Spinal cord (tissue), 9 donors: ENCODE measurements at regions not wholly inside any gene's neighbourhood (a gene's known extent, or its start where the extent isn't known, plus 50 kb on each side); places are given as distances from the start of the nearest gene placed in this dataset.
"Not testable (repeated sequence)": the region's sequence is repeated elsewhere in the genome, so short reads cannot be mapped to it uniquely, and the experiment has no call there.

Experiments
- DNase-seq, 6 donors: peaks; one replicate each; pipeline versions ENCODE4 v3.0.0 to v3.0.0-alpha.2; 2013 to 2015; ENCODE audit warnings: low spot score in 6 of 6, low read depth in 4 of 6
- H3K27ac ChIP-seq: one replicate; pipeline ENCODE4 v1.5.1; 2013; ENCODE audit warnings: low read depth, low read length, control low read depth
- H3K27me3 ChIP-seq: one replicate; pipeline ENCODE4 v1.6.1; 2013; ENCODE audit warnings: low read length; ENCODE audit not compliant: control insufficient read depth, insufficient read depth
- H3K36me3 ChIP-seq: one replicate; pipeline ENCODE4 v1.6.1; 2013; ENCODE audit warnings: low read length; ENCODE audit not compliant: control insufficient read depth, insufficient read depth
- H3K4me1 ChIP-seq: one replicate; pipeline ENCODE4 v1.6.1; 2013; ENCODE audit warnings: low read length; ENCODE audit not compliant: control insufficient read depth, insufficient read depth
- H3K4me3 ChIP-seq: one replicate; pipeline ENCODE4 v1.5.1; 2013; ENCODE audit warnings: low read depth, low read length, control low read depth
- H3K9me3 ChIP-seq: one replicate; pipeline ENCODE4 v1.6.1; 2013; ENCODE audit warnings: low read length; ENCODE audit not compliant: control insufficient read depth, insufficient read depth
- WGBS: methylation state at CpG from one replicate; pipeline ENCODE4 v1.1.5; 2013; ENCODE audit warnings: missing lambda C conversion rate; ENCODE audit not compliant: insufficient coverage; 5-methylcytosine and 5-hydroxymethylcytosine counted together
- donor health status: healthy.

- H3K27ac ChIP-seq, H3K4me3 ChIP-seq, H3K36me3 ChIP-seq, H3K9me3 ChIP-seq, DNase-seq, H3K4me1 ChIP-seq, H3K27me3 ChIP-seq: not testable (repeated sequence)
- WGBS = no CpG with 5 or more reads among the region's 4 CpGs
Measured at GRCh38 chr15:20007338-20007737, 534.3 kb downstream of the GOLGA6L6 start.

DNA sequence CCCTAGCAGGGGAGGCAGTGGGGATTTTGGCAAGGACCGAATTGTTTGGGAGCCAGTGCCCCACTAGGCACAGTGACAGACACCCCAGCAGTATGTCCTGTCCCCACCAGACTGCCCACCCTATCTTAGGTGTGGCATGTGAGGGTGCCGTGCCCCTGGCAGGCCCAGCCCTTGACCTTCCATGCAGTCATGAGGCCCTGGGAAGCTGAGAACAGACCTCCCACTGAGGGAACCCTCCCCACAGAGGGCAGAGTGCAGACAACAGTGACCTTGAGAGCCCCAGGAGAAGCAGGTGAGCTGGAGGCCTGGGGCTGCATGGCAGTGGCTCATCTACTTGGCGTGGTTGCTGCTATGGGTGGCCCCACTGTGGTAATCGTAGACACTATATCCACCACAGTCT lies 538.1 kb downstream of the GOLGA6L6 start:
- H3K36me3 ChIP-seq, H3K27ac ChIP-seq, H3K27me3 ChIP-seq, DNase-seq, H3K4me3 ChIP-seq, H3K9me3 ChIP-seq, H3K4me1 ChIP-seq: not testable (repeated sequence)
- no CpG with 5 or more reads among the region's 4 CpGs for WGBS

DNA sequence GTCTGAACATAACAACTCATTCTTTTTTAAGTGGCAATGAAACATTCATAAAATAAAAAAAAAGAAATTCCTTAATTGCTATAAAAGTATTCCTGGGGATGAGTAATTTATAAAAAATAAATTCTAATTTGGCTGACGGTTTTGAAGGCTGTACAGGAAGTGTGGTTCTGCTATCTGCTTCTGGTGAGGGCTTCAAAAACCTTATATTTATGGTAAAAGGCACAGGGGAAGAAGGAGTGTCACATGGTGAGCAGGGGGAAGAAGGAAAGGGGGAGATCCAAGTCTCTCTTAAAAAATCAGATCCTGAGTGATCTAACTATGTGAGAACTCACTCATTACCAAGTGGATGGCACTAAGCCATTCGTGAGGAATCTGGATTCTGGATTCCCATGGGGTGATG lies 539.0 kb downstream of the GOLGA6L6 start:
- not testable (repeated sequence) for H3K27ac ChIP-seq, H3K27me3 ChIP-seq, H3K36me3 ChIP-seq, H3K9me3 ChIP-seq, H3K4me1 ChIP-seq, DNase-seq, H3K4me3 ChIP-seq
- no CpG with 5 or more reads among the region's 2 CpGs for WGBS

DNA sequence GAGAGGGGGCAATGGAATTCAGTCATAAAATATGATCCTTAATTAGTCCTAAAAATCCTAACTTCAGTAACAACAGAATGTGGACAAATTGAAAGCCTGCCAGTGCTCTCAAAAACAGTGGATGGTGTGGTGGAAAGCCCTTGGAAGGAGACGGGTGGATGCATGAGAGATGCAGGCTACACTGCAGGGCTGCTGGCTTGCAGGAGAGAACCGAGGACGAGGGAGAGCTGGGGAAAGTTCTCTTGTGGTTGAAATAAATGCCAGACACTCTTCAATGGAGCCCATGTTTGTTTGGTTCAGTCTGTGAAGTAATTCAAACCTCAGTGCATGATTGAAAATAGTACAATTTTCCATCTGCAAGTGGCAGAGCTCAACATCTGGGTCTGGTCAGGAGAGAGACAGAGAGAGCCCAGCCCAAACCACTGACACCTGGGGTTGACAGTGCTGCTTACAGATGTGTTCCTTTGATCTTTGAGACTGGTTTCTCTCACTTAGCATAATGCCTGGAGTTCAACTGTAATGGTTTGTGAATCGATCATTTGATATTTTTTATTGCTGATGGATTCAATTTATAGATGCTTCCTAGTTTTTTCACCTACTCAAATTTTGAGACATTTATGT lies 544.9 kb downstream of the GOLGA6L6 start:
- H3K36me3 ChIP-seq, H3K27ac ChIP-seq, H3K4me1 ChIP-seq, DNase-seq, H3K4me3 ChIP-seq, H3K9me3 ChIP-seq, H3K27me3 ChIP-seq: not testable (repeated sequence)
- no CpG with 5 or more reads among the region's 4 CpGs for WGBS

DNA sequence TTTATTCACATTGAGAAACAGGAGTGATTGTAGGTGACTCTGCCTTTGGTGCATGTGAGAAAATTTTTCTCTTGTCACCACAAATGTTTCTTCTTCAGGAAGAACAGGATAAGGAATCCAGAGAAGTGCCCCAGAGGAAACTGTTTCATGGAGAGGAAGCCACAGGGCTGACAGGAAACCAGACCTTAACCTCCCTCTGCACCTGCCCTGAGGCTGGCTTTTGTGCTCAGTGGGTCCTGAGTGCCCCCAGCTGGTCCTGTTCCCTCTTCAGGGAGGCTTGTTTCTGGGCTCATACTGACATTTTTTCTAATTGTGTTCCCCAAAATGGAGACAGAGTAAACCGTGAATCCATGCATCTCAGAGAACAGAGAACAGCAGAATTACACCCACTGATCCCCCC lies 546.3 kb downstream of the GOLGA6L6 start:
- not testable (repeated sequence) for H3K27me3 ChIP-seq, H3K36me3 ChIP-seq, H3K4me1 ChIP-seq, H3K4me3 ChIP-seq, H3K27ac ChIP-seq, H3K9me3 ChIP-seq, DNase-seq
- no CpG with 5 or more reads among the region's 1 CpG for WGBS

GRCh38 chr15:19992428-19992827 lies 549.2 kb downstream of the GOLGA6L6 start:
- no peak for DNase-seq
- H3K27me3 ChIP-seq = no peaks in the 10 kb centered on the region
- H3K36me3 ChIP-seq = no peaks in the 10 kb centered on the region
- no peak overlapping the region for H3K27ac ChIP-seq
- H3K9me3 ChIP-seq = peaks cover 4% of the 10 kb centered on the region
- no peaks in the 10 kb centered on the region for H3K4me1 ChIP-seq
- H3K4me3 ChIP-seq = no peak overlapping the region
- 66% methylated on average over 3 of the region's 4 CpGs for WGBS

GRCh38 chr15:19988094-19988660 lies 553.4 kb downstream of the GOLGA6L6 start:
- Histone ChIP-seq H3K27ac (no peak overlapping the region), H3K27me3 (no peaks in the 10 kb centered on the region), H3K4me1 (no peaks in the 10 kb centered on the region), H3K4me3 (no peak overlapping the region), H3K36me3 (no peaks in the 10 kb centered on the region), H3K9me3 (peaks cover 4% of the 10 kb centered on the region)
- no peak for DNase-seq
- 43% methylated on average over 2 of the region's 5 CpGs for WGBS

GRCh38 chr15:19987389-19988048 lies 554.1 kb downstream of the GOLGA6L6 start:
- Histone ChIP-seq H3K27ac (no peak overlapping the region), H3K9me3 (peaks cover 4% of the 10 kb centered on the region), H3K4me3 (no peak overlapping the region), H3K36me3 (no peaks in the 10 kb centered on the region), H3K4me1 (no peaks in the 10 kb centered on the region), H3K27me3 (no peaks in the 10 kb centered on the region)
- 29% methylated on average over 10 of the region's 13 CpGs for WGBS
- no peak for DNase-seq

DNA sequence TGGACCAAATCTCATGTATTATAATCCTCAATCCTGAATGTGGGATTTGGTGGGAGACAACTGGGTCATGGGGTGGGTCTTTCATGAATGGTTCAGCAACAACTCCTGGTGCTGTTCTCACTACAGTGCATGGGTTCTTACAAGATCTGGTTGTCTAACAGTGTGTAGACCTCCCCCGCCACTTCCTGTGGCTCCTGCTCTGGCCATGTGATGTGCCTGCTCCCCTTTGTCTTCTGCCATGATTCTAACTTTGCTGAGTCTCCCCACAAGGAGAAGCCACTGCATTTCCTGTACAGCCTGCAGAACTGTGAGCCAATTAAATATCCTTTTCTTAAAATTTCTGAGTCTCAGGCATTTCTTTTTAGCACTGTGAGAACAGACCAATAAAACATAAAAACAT lies 557.5 kb downstream of the GOLGA6L6 start:
- Histone ChIP-seq H3K36me3 (no peaks in the 10 kb centered on the region), H3K4me3 (no peak overlapping the region), H3K4me1 (no peaks in the 10 kb centered on the region), H3K27me3 (no peaks in the 10 kb centered on the region), H3K9me3 (no peaks in the 10 kb centered on the region), H3K27ac (no peak overlapping the region)
- WGBS = 58% methylated on average over 1 of the region's 1 CpG
- no peak for DNase-seq

- no CpG with 5 or more reads among the region's 2 CpGs for WGBS
- Histone ChIP-seq H3K4me1 (no peaks in the 10 kb centered on the region), H3K27me3 (no peaks in the 10 kb centered on the region), H3K9me3 (peaks cover 2% of the 10 kb centered on the region), H3K36me3 (no peaks in the 10 kb centered on the region), H3K27ac (no peak overlapping the region), H3K4me3 (no peak overlapping the region)
- DNase-seq = no peak
Measured at GRCh38 chr15:19974998-19975397, 566.6 kb downstream of the GOLGA6L6 start.
